PC-9 (cell line): ENCODE measurements at regions not wholly inside any gene's neighbourhood (a gene's known extent, or its start where the extent isn't known, plus 50 kb on each side); places are given as distances from the start of the nearest gene placed in this dataset.

ENCODE experiments used
- BruUV-seq: library from RNA; stranded (reverse); fragments of 400-500 nt; replicated peaks from 2 replicates; lab custom pipeline; 2021; lab: Mats Ljungman, UMichigan
- CTCF ChIA-PET: fragments of 300-600 bp; sonication (Branson Sonifier 250); formaldehyde crosslinking; loops from one replicate; lab custom pipeline; 2022; ENCODE audit warnings: antibody characterized with exemption; lab: Charles Lee
- POLR2A ChIA-PET: fragments of 300-600 bp; sonication (Branson Sonifier 250); formaldehyde crosslinking; loops from one replicate; lab custom pipeline; 2022; ENCODE audit warnings: antibody characterized with exemption; ENCODE audit not compliant: unreplicated experiment; lab: Charles Lee
- DNase-seq, 2 experiments: peaks; one replicate each; pipeline versions ENCODE4 v3.0.0 to v3.0.0-alpha.2; 2015 to 2022; ENCODE audit warnings: mixed read lengths in 1 of 2
- H2AFZ ChIP-seq: fragments of 200-600 bp; sonication (generic); 2 replicates; pipeline ENCODE4 v1.8.1; 2017; ENCODE audit warnings: antibody characterized with exemption
- H3F3A ChIP-seq: fragments of 200-600 bp; sonication (generic); 2 replicates; pipeline ENCODE4 v1.8.1; 2017; ENCODE audit warnings: antibody characterized with exemption, mild to moderate bottlenecking, low read depth; ENCODE audit not compliant: insufficient read depth
- H3K27ac ChIP-seq: fragments of 200-600 bp; sonication (generic); 2 replicates; pipeline ENCODE4 v1.6.1; 2016; ENCODE audit warnings: mixed run types
- H3K27me3 ChIP-seq: fragments of 200-600 bp; sonication (generic); 2 replicates; pipeline ENCODE4 v1.6.1; 2016; ENCODE audit warnings: low read depth, mixed run types; ENCODE audit not compliant: insufficient read depth
- H3K36me3 ChIP-seq: fragments of 200-600 bp; sonication (generic); 2 replicates; pipeline ENCODE4 v1.6.1; 2016; ENCODE audit warnings: low read depth, mixed run types
- H3K4me1 ChIP-seq: fragments of 200-600 bp; sonication (generic); replicated peaks from 2 replicates; pipeline ENCODE4 v1.6.1; 2016; ENCODE audit warnings: mixed run types; ENCODE audit not compliant: insufficient read depth
- H3K4me2 ChIP-seq: fragments of 200-600 bp; sonication (generic); 2 replicates; pipeline ENCODE4 v1.6.1; 2017; ENCODE audit warnings: mixed run types
- H3K4me3 ChIP-seq: fragments of 200-600 bp; sonication (generic); 2 replicates; pipeline ENCODE4 v1.6.1; 2016; ENCODE audit warnings: mixed run types
- H3K79me2 ChIP-seq: fragments of 200-600 bp; sonication (generic); 2 replicates; pipeline ENCODE4 v1.6.1; 2017; ENCODE audit warnings: low read depth, mixed run types
- H3K9me2 ChIP-seq: fragments of 200-600 bp; sonication (generic); 2 replicates; pipeline ENCODE4 v1.8.1; 2017; ENCODE audit warnings: mild to moderate bottlenecking; ENCODE audit not compliant: insufficient read depth
- H3K9me3 ChIP-seq: fragments of 200-600 bp; sonication (generic); 2 replicates; pipeline ENCODE4 v1.8.1; 2016; ENCODE audit warnings: low read depth; ENCODE audit not compliant: insufficient read depth
- H4K20me1 ChIP-seq: fragments of 200-600 bp; sonication (generic); 2 replicates; pipeline ENCODE4 v1.8.1; 2017; ENCODE audit not compliant: insufficient read depth
- CTCF ChIP-seq: fragments of 200-600 bp; sonication (generic); conservative IDR thresholded peaks from 2 replicates; pipeline ENCODE4 v1.6.1; 2017; ENCODE audit warnings: mixed run types, antibody characterized with exemption, mild to moderate bottlenecking, moderate library complexity
- EZH2 ChIP-seq: fragments of 200-600 bp; sonication (generic); IDR thresholded peaks from 2 replicates; pipeline ENCODE4 v1.8.0; 2017; ENCODE audit warnings: antibody characterized with exemption, low read depth
- intact Hi-C: fragments of 100-400 bp; cut with micrococcal nuclease; formaldehyde crosslinking; loops from one replicate; pipeline ENCODE4 v1.10.0; 2022; ENCODE audit not compliant: unreplicated experiment

GRCh38 chr5:2283481-2284045 lies 400.8 kb upstream of the IRX4 start:
- H3K4me1 ChIP-seq: no peaks in the 10 kb centered on the region
- H3K9me2 ChIP-seq: no peaks in the 10 kb centered on the region
- H3K9me3 ChIP-seq: no peaks in the 10 kb centered on the region
- no peak overlapping the region for H2AFZ ChIP-seq
- BruUV-seq: no TSS peak
- H3K4me2 ChIP-seq: no peak overlapping the region
- no peaks in the 10 kb centered on the region for H3K79me2 ChIP-seq
- no peak overlapping the region for H3K27ac ChIP-seq
- POLR2A ChIA-PET: no interaction called here
- TF ChIP-seq CTCF (no peak), EZH2 (no peak)
- intact Hi-C loops: no loop called here
- H4K20me1 ChIP-seq: no peaks in the 10 kb centered on the region
- H3K36me3 ChIP-seq: no peaks in the 10 kb centered on the region
- DNase-seq: no peak
- H3K27me3 ChIP-seq: peaks cover 72% of the 10 kb centered on the region
- H3K4me3 ChIP-seq: no peak overlapping the region
- CTCF ChIA-PET: no interaction called here
- H3F3A ChIP-seq: no peaks in the 10 kb centered on the region

GRCh38 chr5:2282893-2283292 lies 400.2 kb upstream of the IRX4 start:
- no peak overlapping the region for H3K27ac ChIP-seq
- no TSS peak for BruUV-seq
- CTCF ChIA-PET: no interaction called here
- peaks cover 72% of the 10 kb centered on the region for H3K27me3 ChIP-seq
- no peak overlapping the region for H3K4me3 ChIP-seq
- no peaks in the 10 kb centered on the region for H3K9me2 ChIP-seq
- no peak overlapping the region for H2AFZ ChIP-seq
- H3K36me3 ChIP-seq: no peaks in the 10 kb centered on the region
- no peaks in the 10 kb centered on the region for H3K79me2 ChIP-seq
- H3F3A ChIP-seq: no peaks in the 10 kb centered on the region
- H3K4me1 ChIP-seq: no peaks in the 10 kb centered on the region
- H3K4me2 ChIP-seq: no peak overlapping the region
- no peaks in the 10 kb centered on the region for H3K9me3 ChIP-seq
- TF ChIP-seq EZH2 (no peak), CTCF (no peak)
- DNase-seq: no peak
- H4K20me1 ChIP-seq: no peaks in the 10 kb centered on the region
- POLR2A ChIA-PET: no interaction called here
- intact Hi-C loops: no loop called here

- no peak overlapping the region for H2AFZ ChIP-seq
- H3F3A ChIP-seq: no peaks in the 10 kb centered on the region
- H3K9me2 ChIP-seq: no peaks in the 10 kb centered on the region
- H4K20me1 ChIP-seq: no peaks in the 10 kb centered on the region
- no peaks in the 10 kb centered on the region for H3K9me3 ChIP-seq
- no peak overlapping the region for H3K4me2 ChIP-seq
- no peaks in the 10 kb centered on the region for H3K36me3 ChIP-seq
- no TSS peak for BruUV-seq
- TF ChIP-seq CTCF: no peak
- TF ChIP-seq EZH2: no peak
- ChIA-PET POLR2A (no interaction called here), CTCF (no interaction called here)
- intact Hi-C loops: no loop called here
- no peak overlapping the region for H3K4me3 ChIP-seq
- DNase-seq: no peak
- no peak overlapping the region for H3K27ac ChIP-seq
- H3K79me2 ChIP-seq: no peaks in the 10 kb centered on the region
- H3K4me1 ChIP-seq: no peaks in the 10 kb centered on the region
- H3K27me3 ChIP-seq: peaks cover 72% of the 10 kb centered on the region
These were observed 399.4 kb upstream of the IRX4 start for GRCh38 chr5:2282034-2282690.
